ENCODE measurements at regions not wholly inside any gene's neighbourhood (a gene's known extent, or its start where the extent isn't known, plus 50 kb on each side); places are given as distances from the start of the nearest gene placed in this dataset.

DNA sequence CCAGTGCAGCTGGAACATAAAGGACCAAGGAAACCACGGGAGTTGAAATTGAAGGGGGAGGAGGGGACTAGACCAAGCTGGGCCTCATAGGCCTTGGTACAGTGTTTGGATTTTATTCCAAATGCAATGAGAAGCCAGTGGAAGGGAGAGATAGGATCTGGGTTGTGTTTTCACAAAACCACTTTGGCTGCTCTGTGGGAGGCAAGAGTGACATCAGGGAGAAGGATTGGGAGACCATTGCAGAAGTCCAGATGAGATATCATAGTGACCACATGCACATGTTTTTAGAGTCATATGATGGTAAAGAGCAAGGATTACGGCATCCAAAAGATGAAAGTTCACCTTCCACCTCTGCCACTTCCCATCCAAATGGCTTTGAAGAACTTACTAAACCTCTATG is 210.2 kb downstream of the PAX3 start:
- DNase-seq, result peak in 1 of 2 experiments; percentile 6
- Histone ChIP-seq H3K4me1 (peaks cover 7% of the 10 kb centered on the region; the same call in 1 of the 2 replicates), H3K27ac (no peak overlapping the region), H3K27me3 (no peaks in the 10 kb centered on the region), H3K36me3 (no peaks in the 10 kb centered on the region), H3K9me3 (replicated peaks) (no peaks in the 10 kb centered on the region; the same call in 1 of the 2 replicates), H3K4me3 (no peak overlapping the region)

- peaks cover 7% of the 10 kb centered on the region; the same call in 1 of the 2 replicates for H3K4me1 ChIP-seq
Observed at GRCh38 chr2:222087998-222088397, 210.8 kb downstream of the PAX3 start.

GRCh38 chr2:222082201-222082600 is 216.6 kb downstream of the PAX3 start:
- Histone ChIP-seq H3K27ac (no peak overlapping the region), H3K9me3 (replicated peaks) (no peaks in the 10 kb centered on the region; the same call in 1 of the 2 replicates), H3K4me3 (no peak overlapping the region), H3K4me1 (peaks cover 10% of the 10 kb centered on the region), H3K27me3 (no peaks in the 10 kb centered on the region), H3K36me3 (no peaks in the 10 kb centered on the region)
- no peak for DNase-seq

More at GRCh38 chr2:222087998-222088397, 210.8 kb downstream of the PAX3 start:
- Histone ChIP-seq H3K4me3 (no peak overlapping the region), H3K27ac (no peak overlapping the region), H3K36me3 (no peaks in the 10 kb centered on the region), H3K9me3 (replicated peaks) (no peaks in the 10 kb centered on the region; the same call in 1 of the 2 replicates), H3K27me3 (no peaks in the 10 kb centered on the region)
- no peak for DNase-seq

DNA sequence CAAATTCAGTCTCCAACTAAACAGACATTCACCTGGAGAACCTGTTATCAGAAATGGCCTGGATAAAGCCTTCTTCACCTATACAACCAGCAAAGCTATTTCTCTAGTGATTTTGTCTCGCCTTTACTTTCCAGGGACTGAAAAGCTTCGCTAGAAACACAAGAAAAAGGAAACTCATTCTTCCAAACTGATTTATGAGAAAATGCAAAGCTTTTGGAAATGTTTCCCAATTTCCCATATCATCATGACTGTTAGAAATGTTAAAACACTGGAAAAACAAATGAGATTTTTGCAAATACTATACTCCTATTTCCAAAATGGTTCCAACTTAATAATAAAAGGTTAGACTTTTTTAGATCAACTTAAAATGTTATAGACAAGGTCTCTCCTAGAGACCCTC is 218.7 kb downstream of the PAX3 start:
- H3K9me3 ChIP-seq (replicated peaks), result no peaks in the 10 kb centered on the region
- H3K27me3 ChIP-seq, result no peaks in the 10 kb centered on the region
- H3K27ac ChIP-seq, result no peak overlapping the region
- DNase-seq, result no peak
- no peaks in the 10 kb centered on the region for H3K36me3 ChIP-seq
- H3K4me1 ChIP-seq, result peaks cover 22% of the 10 kb centered on the region
- no peak overlapping the region for H3K4me3 ChIP-seq

- peak overlapping the region; percentile 54 for H3K27ac ChIP-seq
- H3K9me3 ChIP-seq (replicated peaks), result no peaks in the 10 kb centered on the region
- no peaks in the 10 kb centered on the region for H3K36me3 ChIP-seq
- H3K4me1 ChIP-seq, result peaks cover 28% of the 10 kb centered on the region
- peak; percentile 89 to 97 for DNase-seq
- H3K4me3 ChIP-seq, result peak overlapping the region; percentile 6; the same call in 1 of the 2 replicates
- H3K27me3 ChIP-seq, result no peaks in the 10 kb centered on the region
Observed at GRCh38 chr2:222076973-222077690, 221.7 kb downstream of the PAX3 start.

DNA sequence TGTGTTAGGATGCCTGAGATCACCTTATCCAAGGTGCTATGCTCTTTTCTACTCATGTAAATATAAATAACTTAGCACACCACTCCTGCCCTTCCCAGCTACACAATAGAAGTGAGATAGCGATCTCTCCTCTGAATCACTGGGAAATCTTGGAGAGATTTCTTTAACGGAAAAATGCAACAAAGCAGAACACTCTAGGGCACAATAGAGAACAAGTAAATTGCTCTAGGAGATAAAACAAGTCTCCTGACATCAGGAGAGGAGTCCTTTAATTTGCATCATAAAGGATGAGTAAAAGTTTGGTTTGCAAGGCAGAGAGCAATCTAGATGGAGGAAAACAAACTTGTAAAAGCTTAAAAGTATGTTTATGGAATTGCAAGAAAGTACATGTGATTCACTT is 224.1 kb downstream of the PAX3 start:
- Histone ChIP-seq H3K4me3 (no peak overlapping the region), H3K36me3 (no peaks in the 10 kb centered on the region), H3K9me3 (replicated peaks) (peaks cover 10% of the 10 kb centered on the region; the same call in 1 of the 2 replicates), H3K27ac (no peak overlapping the region), H3K4me1 (peaks cover 28% of the 10 kb centered on the region), H3K27me3 (no peaks in the 10 kb centered on the region)
- no peak for DNase-seq

- no peaks in the 10 kb centered on the region for H3K27me3 ChIP-seq
- no peaks in the 10 kb centered on the region for H3K36me3 ChIP-seq
- DNase-seq, result no peak
- H3K4me1 ChIP-seq, result peaks cover 18% of the 10 kb centered on the region
- no peak overlapping the region for H3K4me3 ChIP-seq
- no peak overlapping the region for H3K27ac ChIP-seq
- peaks cover 10% of the 10 kb centered on the region; the same call in 1 of the 2 replicates for H3K9me3 ChIP-seq (replicated peaks)
Observed at GRCh38 chr2:222071911-222072310, 226.9 kb downstream of the PAX3 start.

DNA sequence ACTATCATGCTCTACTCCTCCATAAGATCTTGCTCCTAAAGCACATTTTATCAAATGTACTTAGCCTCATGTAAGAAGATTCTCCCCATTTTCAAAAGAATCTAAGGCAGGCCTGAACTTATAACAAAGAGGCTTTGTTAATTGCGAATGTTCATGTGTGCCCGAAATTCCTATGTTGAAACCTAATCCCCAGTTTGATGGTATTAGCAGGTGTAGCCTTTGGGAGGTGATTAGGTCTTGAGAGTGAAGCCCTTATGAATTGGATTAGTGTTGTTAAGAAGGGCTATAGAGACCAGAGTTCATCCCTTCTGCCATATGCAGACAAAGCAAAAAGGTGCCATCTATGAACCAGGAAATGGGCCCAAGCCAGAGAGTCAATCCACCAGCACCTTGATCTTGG is 234.5 kb downstream of the PAX3 start:
- DNase-seq, result peak; percentile 50 to 86
- peak overlapping the region; percentile 14 for H3K27ac ChIP-seq
- H3K4me1 ChIP-seq, result peaks cover 19% of the 10 kb centered on the region
- no peaks in the 10 kb centered on the region for H3K36me3 ChIP-seq
- peaks cover 5% of the 10 kb centered on the region for H3K9me3 ChIP-seq (replicated peaks)
- H3K4me3 ChIP-seq, result no peak overlapping the region
- no peaks in the 10 kb centered on the region for H3K27me3 ChIP-seq

- Histone ChIP-seq H3K27me3 (no peaks in the 10 kb centered on the region), H3K9me3 (replicated peaks) (no peaks in the 10 kb centered on the region), H3K36me3 (no peaks in the 10 kb centered on the region), H3K27ac (no peak overlapping the region), H3K4me3 (no peak overlapping the region), H3K4me1 (peaks cover 18% of the 10 kb centered on the region)
- peak; percentile 28 to 52 for DNase-seq
Observed at GRCh38 chr2:222058819-222059445, 239.9 kb downstream of the PAX3 start.

GRCh38 chr2:222057347-222058073 is 241.3 kb downstream of the PAX3 start:
- no peaks in the 10 kb centered on the region for H3K27me3 ChIP-seq
- H3K9me3 ChIP-seq (replicated peaks), result no peaks in the 10 kb centered on the region
- peak; percentile 19 to 56 for DNase-seq
- peaks cover 18% of the 10 kb centered on the region for H3K4me1 ChIP-seq
- no peak overlapping the region for H3K27ac ChIP-seq
- H3K36me3 ChIP-seq, result no peaks in the 10 kb centered on the region
- H3K4me3 ChIP-seq, result no peak overlapping the region

- Histone ChIP-seq H3K4me1 (peaks cover 10% of the 10 kb centered on the region; the same call in 1 of the 2 replicates), H3K36me3 (no peaks in the 10 kb centered on the region), H3K4me3 (no peak overlapping the region), H3K9me3 (replicated peaks) (no peaks in the 10 kb centered on the region), H3K27me3 (no peaks in the 10 kb centered on the region), H3K27ac (no peak overlapping the region)
- DNase-seq, result no peak
Observed at GRCh38 chr2:222055328-222055727, 243.5 kb downstream of the PAX3 start.

DNA sequence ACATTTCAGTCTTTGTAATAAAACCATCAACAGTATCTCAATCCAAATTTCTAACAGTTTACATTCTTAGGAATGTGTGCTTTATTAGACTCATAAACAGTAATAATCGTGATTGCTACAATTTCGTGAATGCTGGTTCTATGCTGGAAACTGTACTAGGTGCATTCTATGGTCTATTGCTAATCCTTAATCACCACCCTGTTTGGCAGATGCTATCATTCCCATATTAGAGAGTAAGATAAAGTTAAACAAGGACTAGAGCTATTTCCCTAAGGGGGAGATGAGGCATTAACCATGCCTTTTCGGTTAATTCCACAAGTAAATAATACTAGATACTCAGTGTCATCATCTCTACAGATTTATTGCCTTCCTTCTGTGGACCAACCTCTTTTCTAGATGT is 244.0 kb downstream of the PAX3 start:
- Histone ChIP-seq H3K27ac (no peak overlapping the region), H3K4me1 (peaks cover 10% of the 10 kb centered on the region; the same call in 1 of the 2 replicates), H3K36me3 (no peaks in the 10 kb centered on the region), H3K9me3 (replicated peaks) (no peaks in the 10 kb centered on the region), H3K27me3 (no peaks in the 10 kb centered on the region), H3K4me3 (no peak overlapping the region)
- no peak for DNase-seq

DNA sequence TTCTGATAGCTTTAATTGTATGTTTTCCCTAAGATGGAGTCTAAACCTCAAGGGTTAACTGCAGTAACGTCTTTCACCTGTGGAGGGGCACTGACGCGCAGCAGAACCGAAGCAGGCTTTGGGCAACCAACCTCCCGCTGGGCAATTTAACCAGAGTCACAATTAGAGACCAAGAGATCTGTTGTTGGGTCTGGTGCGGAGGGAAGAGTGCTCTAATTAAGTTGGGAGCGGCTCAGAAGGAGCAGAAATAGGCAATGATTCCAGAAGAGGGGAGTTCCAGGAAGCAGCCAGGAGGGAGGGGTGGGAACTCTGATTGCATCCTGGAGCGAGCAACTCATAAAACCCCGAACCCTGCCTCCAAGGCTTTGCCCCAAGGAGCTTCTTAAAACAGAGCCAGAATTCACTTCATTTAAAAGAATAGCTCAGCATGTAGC is 245.8 kb downstream of the PAX3 start:
- Histone ChIP-seq H3K9me3 (replicated peaks) (no peaks in the 10 kb centered on the region), H3K36me3 (no peaks in the 10 kb centered on the region), H3K4me3 (no peak overlapping the region), H3K27ac (no peak overlapping the region), H3K4me1 (no peaks in the 10 kb centered on the region), H3K27me3 (no peaks in the 10 kb centered on the region)
- DNase-seq, result peak; percentile 18 to 34

- no peak overlapping the region for H3K4me3 ChIP-seq
- no peaks in the 10 kb centered on the region for H3K27me3 ChIP-seq
- H3K36me3 ChIP-seq, result no peaks in the 10 kb centered on the region
- no peaks in the 10 kb centered on the region for H3K9me3 ChIP-seq (replicated peaks)
- no peak overlapping the region for H3K27ac ChIP-seq
- no peaks in the 10 kb centered on the region for H3K4me1 ChIP-seq
- DNase-seq, result peak in 1 of 2 experiments; percentile 32
Observed at GRCh38 chr2:222050981-222051380, 247.8 kb downstream of the PAX3 start.

DNA sequence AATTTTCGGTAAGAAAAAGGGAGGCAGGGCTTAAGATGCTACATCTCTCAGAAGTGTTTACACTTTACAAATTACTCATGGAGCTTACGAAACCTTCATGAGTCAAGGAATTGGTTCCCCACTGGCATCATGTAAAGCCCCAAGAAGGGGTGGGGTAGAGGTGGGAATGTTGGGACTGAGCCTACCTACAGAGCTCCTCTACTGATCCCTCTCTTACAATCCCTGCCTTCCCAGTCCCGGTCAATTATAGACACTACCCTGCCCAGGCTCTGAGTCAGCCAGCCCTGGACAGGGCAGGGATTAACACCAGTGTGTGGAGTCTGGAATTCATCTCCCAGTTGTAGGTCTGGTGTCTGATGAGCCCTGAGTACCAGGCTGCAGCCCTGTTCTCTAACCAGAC is 248.9 kb downstream of the PAX3 start:
- Histone ChIP-seq H3K9me3 (replicated peaks) (no peaks in the 10 kb centered on the region), H3K36me3 (no peaks in the 10 kb centered on the region; the same call in 1 of the 2 replicates), H3K27me3 (no peaks in the 10 kb centered on the region), H3K27ac (no peak overlapping the region), H3K4me3 (no peak overlapping the region), H3K4me1 (no peaks in the 10 kb centered on the region)
- DNase-seq, result no peak
